ENCODE measurements at regions not wholly inside any gene's neighbourhood (a gene's known extent, or its start where the extent isn't known, plus 50 kb on each side); places are given as distances from the start of the nearest gene placed in this dataset.

GRCh38 chr4:133866328-133866699, 335.3 kb downstream of the PABPC4L start:
- H3K4me1 Mint-ChIP-seq = no peaks in the 10 kb centered on the region
- no peak overlapping the region for H3K4me3 Mint-ChIP-seq
- H3K36me3 Mint-ChIP-seq = no peaks in the 10 kb centered on the region
- ATAC-seq (no peak), DNase-seq (ENCODE audit: low spot score in 2 of 2) (no peak)
- H3K27ac Mint-ChIP-seq = no peak overlapping the region
- H3K9me3 Mint-ChIP-seq = peaks cover 10% of the 10 kb centered on the region

- H3K27ac Mint-ChIP-seq = no peak overlapping the region
- H3K4me3 Mint-ChIP-seq = no peak overlapping the region
- no peaks in the 10 kb centered on the region for H3K4me1 Mint-ChIP-seq
- no peaks in the 10 kb centered on the region for H3K36me3 Mint-ChIP-seq
- DNase-seq (ENCODE audit: low spot score in 2 of 2) (no peak), ATAC-seq (no peak)
- peaks cover 10% of the 10 kb centered on the region for H3K9me3 Mint-ChIP-seq
These were observed 335.8 kb downstream of the PABPC4L start for GRCh38 chr4:133865612-133866327.

- Mint-ChIP-seq H3K36me3 (no peaks in the 10 kb centered on the region), H3K4me3 (no peak overlapping the region), H3K27ac (no peak overlapping the region), H3K9me3 (peaks cover under 1% of the 10 kb centered on the region), H3K4me1 (no peaks in the 10 kb centered on the region)
- DNase-seq (ENCODE audit: low spot score in 2 of 2) = no peak
- no peak for ATAC-seq
These were observed 338.4 kb downstream of the PABPC4L start for GRCh38 chr4:133863153-133863552.

- Mint-ChIP-seq H3K4me1 (no peaks in the 10 kb centered on the region), H3K36me3 (no peaks in the 10 kb centered on the region), H3K4me3 (no peak overlapping the region), H3K27ac (no peak overlapping the region), H3K9me3 (peaks cover 12% of the 10 kb centered on the region)
- ATAC-seq (no peak), DNase-seq (ENCODE audit: low spot score in 2 of 2) (no peak)
These were observed 344.7 kb downstream of the PABPC4L start for GRCh38 chr4:133856731-133857355.

- peaks cover 12% of the 10 kb centered on the region for H3K9me3 Mint-ChIP-seq
- no peak overlapping the region for H3K4me3 Mint-ChIP-seq
- no peaks in the 10 kb centered on the region for H3K4me1 Mint-ChIP-seq
- H3K36me3 Mint-ChIP-seq = no peaks in the 10 kb centered on the region
- no peak overlapping the region for H3K27ac Mint-ChIP-seq
- DNase-seq (ENCODE audit: low spot score in 2 of 2) (no peak), ATAC-seq (no peak)
These were observed 346.6 kb downstream of the PABPC4L start for GRCh38 chr4:133855001-133855400.

- H3K36me3 Mint-ChIP-seq = no peaks in the 10 kb centered on the region
- peaks cover 21% of the 10 kb centered on the region for H3K9me3 Mint-ChIP-seq
- no peak overlapping the region for H3K27ac Mint-ChIP-seq
- no peaks in the 10 kb centered on the region for H3K4me1 Mint-ChIP-seq
- no peak overlapping the region for H3K4me3 Mint-ChIP-seq
- DNase-seq (ENCODE audit: low spot score in 2 of 2) (no peak), ATAC-seq (no peak)
These were observed 362.3 kb downstream of the PABPC4L start for GRCh38 chr4:133839326-133839725.

- no peaks in the 10 kb centered on the region for H3K36me3 Mint-ChIP-seq
- no peak overlapping the region for H3K4me3 Mint-ChIP-seq
- no peak for ATAC-seq
- no peak for DNase-seq (ENCODE audit: low spot score in 2 of 2)
- H3K27ac Mint-ChIP-seq = no peak overlapping the region
- no peaks in the 10 kb centered on the region for H3K4me1 Mint-ChIP-seq
- H3K9me3 Mint-ChIP-seq = peaks cover 11% of the 10 kb centered on the region
These were observed 378.4 kb downstream of the PABPC4L start for GRCh38 chr4:133823177-133823576.

GRCh38 chr4:133812954-133813353, 388.6 kb downstream of the PABPC4L start:
- H3K36me3 Mint-ChIP-seq = no peaks in the 10 kb centered on the region
- H3K4me3 Mint-ChIP-seq = no peak overlapping the region
- peaks cover 10% of the 10 kb centered on the region for H3K9me3 Mint-ChIP-seq
- ATAC-seq = no peak
- H3K4me1 Mint-ChIP-seq = no peaks in the 10 kb centered on the region
- no peak for DNase-seq (ENCODE audit: low spot score in 2 of 2)
- no peak overlapping the region for H3K27ac Mint-ChIP-seq

- ATAC-seq = no peak
- no peak for DNase-seq (ENCODE audit: low spot score in 2 of 2)
- no peak overlapping the region for H3K4me3 Mint-ChIP-seq
- no peaks in the 10 kb centered on the region for H3K36me3 Mint-ChIP-seq
- no peak overlapping the region for H3K27ac Mint-ChIP-seq
- peaks cover 7% of the 10 kb centered on the region for H3K9me3 Mint-ChIP-seq
- H3K4me1 Mint-ChIP-seq = no peaks in the 10 kb centered on the region
These were observed 389.4 kb downstream of the PABPC4L start for GRCh38 chr4:133812236-133812635.

GRCh38 chr4:133808151-133808550, 393.4 kb downstream of the PABPC4L start:
- DNase-seq (ENCODE audit: low spot score in 2 of 2) (no peak), ATAC-seq (no peak)
- Mint-ChIP-seq H3K9me3 (peaks cover 2% of the 10 kb centered on the region), H3K27ac (no peak overlapping the region), H3K4me1 (no peaks in the 10 kb centered on the region), H3K36me3 (no peaks in the 10 kb centered on the region), H3K4me3 (no peak overlapping the region)

- no peak overlapping the region for H3K27ac Mint-ChIP-seq
- DNase-seq (ENCODE audit: low spot score in 2 of 2) (no peak), ATAC-seq (no peak)
- H3K9me3 Mint-ChIP-seq = no peaks in the 10 kb centered on the region
- no peaks in the 10 kb centered on the region for H3K36me3 Mint-ChIP-seq
- H3K4me1 Mint-ChIP-seq = no peaks in the 10 kb centered on the region
- H3K4me3 Mint-ChIP-seq = no peak overlapping the region
These were observed 398.2 kb downstream of the PABPC4L start for GRCh38 chr4:133803341-133803740.

- Mint-ChIP-seq H3K4me1 (no peaks in the 10 kb centered on the region), H3K36me3 (no peaks in the 10 kb centered on the region), H3K9me3 (no peaks in the 10 kb centered on the region), H3K27ac (no peak overlapping the region), H3K4me3 (no peak overlapping the region)
- no peak for ATAC-seq
- DNase-seq (ENCODE audit: low spot score in 2 of 2) = no peak
These were observed 399.0 kb downstream of the PABPC4L start for GRCh38 chr4:133802359-133803140.

- H3K4me1 Mint-ChIP-seq = no peaks in the 10 kb centered on the region
- H3K9me3 Mint-ChIP-seq = peaks cover under 1% of the 10 kb centered on the region
- no peak overlapping the region for H3K27ac Mint-ChIP-seq
- no peaks in the 10 kb centered on the region for H3K36me3 Mint-ChIP-seq
- DNase-seq (ENCODE audit: low spot score in 2 of 2) (no peak), ATAC-seq (no peak)
- H3K4me3 Mint-ChIP-seq = no peak overlapping the region
These were observed 399.7 kb downstream of the PABPC4L start for GRCh38 chr4:133801883-133802282.

GRCh38 chr4:133800966-133801365, 400.6 kb downstream of the PABPC4L start:
- DNase-seq (ENCODE audit: low spot score in 2 of 2) (no peak), ATAC-seq (no peak)
- Mint-ChIP-seq H3K4me3 (no peak overlapping the region), H3K36me3 (no peaks in the 10 kb centered on the region), H3K27ac (no peak overlapping the region), H3K9me3 (peaks cover 4% of the 10 kb centered on the region), H3K4me1 (no peaks in the 10 kb centered on the region)

- ATAC-seq (no peak), DNase-seq (ENCODE audit: low spot score in 2 of 2) (no peak)
- Mint-ChIP-seq H3K36me3 (no peaks in the 10 kb centered on the region), H3K27ac (no peak overlapping the region), H3K9me3 (peaks cover 6% of the 10 kb centered on the region), H3K4me3 (no peak overlapping the region), H3K4me1 (no peaks in the 10 kb centered on the region)
These were observed 401.8 kb downstream of the PABPC4L start for GRCh38 chr4:133799717-133800315.

All from stimulated activated effector memory CD8-positive, alpha-beta T cell treated with anti-CD3 and anti-CD28 coated beads, Interleukin-12 subunit alpha, Interleukin-12 subunit beta, amount 100 ng/mL, for 72 hours (primary cell).